ENCODE measurements at regions not wholly inside any gene's neighbourhood (a gene's known extent, or its start where the extent isn't known, plus 50 kb on each side); places are given as distances from the start of the nearest gene placed in this dataset.

DNA sequence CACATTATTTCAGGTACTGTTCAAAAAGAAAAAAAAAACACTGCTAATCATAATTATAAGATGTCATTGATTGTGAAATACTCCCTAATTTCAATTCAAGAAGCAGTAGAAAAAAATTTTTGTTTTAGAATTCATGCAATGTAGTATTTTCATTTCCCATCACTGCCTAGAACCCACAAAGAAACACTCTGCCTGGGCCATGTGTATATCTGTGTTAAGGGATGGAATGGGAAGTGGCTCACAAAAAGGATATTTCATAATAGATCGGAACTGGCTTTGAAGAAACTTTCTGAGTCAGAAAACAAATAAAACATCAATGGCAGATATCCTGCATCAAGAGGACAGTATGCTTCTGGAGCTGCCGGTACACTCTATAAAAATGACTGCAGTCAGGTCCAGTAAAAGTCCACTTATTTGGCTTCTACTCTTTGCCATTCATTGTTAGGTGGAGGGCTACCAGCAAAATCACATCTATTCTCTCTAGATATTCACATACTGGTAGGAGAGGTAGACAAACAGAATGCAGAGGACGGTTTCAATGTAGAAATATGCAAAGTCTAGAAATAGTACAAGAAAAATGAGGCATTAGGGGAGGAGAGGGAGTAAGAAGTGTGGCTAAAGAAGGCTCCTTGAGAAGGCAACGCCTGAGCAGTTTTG, 135.0 kb upstream of the TNFAIP3 start:
- Histone ChIP-seq H3K4me3 (replicated peaks in 1 of 4; ENCODE audit: control extremely low read depth in 1 of 4, insufficient read depth in 1 of 4, low read depth in 3 of 4, low read length in 4 of 4) (no peak overlapping the region), H3K79me2 (ENCODE audit: control insufficient read depth, insufficient read depth, low read length) (no peaks in the 10 kb centered on the region), H4K20me1 (ENCODE audit: control insufficient read depth, extremely low read depth, insufficient read depth, low read length) (no peaks in the 10 kb centered on the region), H3K9ac (ENCODE audit: insufficient read depth, low read length) (no peak overlapping the region), H3K27me3 (ENCODE audit: control insufficient read depth, insufficient read depth, low read length) (no peaks in the 10 kb centered on the region), H2AFZ (ENCODE audit: low read length) (no peak overlapping the region), H3K4me2 (ENCODE audit: extremely low read depth, insufficient read depth, low read length) (no peak overlapping the region), H3K4me1 (ENCODE audit: control insufficient read depth, extremely low read depth, insufficient read depth, low read length) (peaks cover 19% of the 10 kb centered on the region), H3K27ac (ENCODE audit: insufficient read depth, low read length) (no peak overlapping the region), H3K36me3 (ENCODE audit: control insufficient read depth, insufficient read depth, low read length) (no peaks in the 10 kb centered on the region), H3K9me3 (ENCODE audit: control insufficient read depth, insufficient read depth, low read depth, low read length) (no peaks in the 10 kb centered on the region)
- peak; percentile 37 to 76 for DNase-seq (ENCODE audit: low read depth in 2 of 2)
- TF ChIP-seq EZH2 (IDR thresholded peaks at IDR 0.05; ENCODE audit: low read length, missing control alignments) (no peak), CTCF (conservative IDR thresholded peaks at IDR 0.05 in 1 of 2, IDR thresholded peaks at IDR 0.05 in 1 of 2; ENCODE audit: low read depth in 1 of 2, low read length in 2 of 2) (no peak)

DNA sequence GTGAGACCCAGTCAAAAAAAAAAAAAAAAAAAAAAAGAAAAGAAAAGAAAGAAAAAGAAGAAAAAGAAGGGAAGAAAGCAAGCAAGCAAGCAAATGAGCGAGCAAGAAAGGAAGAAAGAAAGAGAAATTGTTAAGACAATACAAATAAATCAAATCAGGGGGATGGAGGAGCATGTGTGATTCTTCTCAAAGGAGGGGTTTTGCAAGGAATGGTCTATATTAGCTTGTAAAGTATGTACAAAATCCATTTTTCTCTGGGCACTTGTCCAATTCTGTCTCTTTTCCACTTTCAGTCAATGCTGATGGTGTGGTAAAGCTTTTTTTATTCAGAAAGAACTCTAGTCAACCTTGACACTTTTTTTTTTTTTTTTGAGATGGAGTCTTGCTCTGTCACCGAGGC, 133.7 kb upstream of the TNFAIP3 start:
- no peaks in the 10 kb centered on the region for H3K9me3 ChIP-seq (ENCODE audit: control insufficient read depth, insufficient read depth, low read depth, low read length)
- H3K4me2 ChIP-seq (ENCODE audit: extremely low read depth, insufficient read depth, low read length): no peak overlapping the region
- no peak overlapping the region for H3K27ac ChIP-seq (ENCODE audit: insufficient read depth, low read length)
- H3K4me3 ChIP-seq (replicated peaks in 1 of 4; ENCODE audit: control extremely low read depth in 1 of 4, insufficient read depth in 1 of 4, low read depth in 3 of 4, low read length in 4 of 4): no peak overlapping the region
- DNase-seq (ENCODE audit: low read depth in 2 of 2): no peak
- peaks cover 18% of the 10 kb centered on the region for H3K4me1 ChIP-seq (ENCODE audit: control insufficient read depth, extremely low read depth, insufficient read depth, low read length)
- no peaks in the 10 kb centered on the region for H4K20me1 ChIP-seq (ENCODE audit: control insufficient read depth, extremely low read depth, insufficient read depth, low read length)
- no peaks in the 10 kb centered on the region for H3K27me3 ChIP-seq (ENCODE audit: control insufficient read depth, insufficient read depth, low read length)
- H2AFZ ChIP-seq (ENCODE audit: low read length): no peak overlapping the region
- TF ChIP-seq EZH2 (IDR thresholded peaks at IDR 0.05; ENCODE audit: low read length, missing control alignments) (no peak), CTCF (conservative IDR thresholded peaks at IDR 0.05 in 1 of 2, IDR thresholded peaks at IDR 0.05 in 1 of 2; ENCODE audit: low read depth in 1 of 2, low read length in 2 of 2) (no peak)
- no peak overlapping the region for H3K9ac ChIP-seq (ENCODE audit: insufficient read depth, low read length)
- no peaks in the 10 kb centered on the region for H3K36me3 ChIP-seq (ENCODE audit: control insufficient read depth, insufficient read depth, low read length)
- H3K79me2 ChIP-seq (ENCODE audit: control insufficient read depth, insufficient read depth, low read length): no peaks in the 10 kb centered on the region

GRCh38 chr6:137734005-137734874, 132.8 kb upstream of the TNFAIP3 start:
- Histone ChIP-seq H3K4me1 (ENCODE audit: control insufficient read depth, extremely low read depth, insufficient read depth, low read length) (peaks cover 10% of the 10 kb centered on the region), H3K79me2 (ENCODE audit: control insufficient read depth, insufficient read depth, low read length) (no peaks in the 10 kb centered on the region), H3K9ac (ENCODE audit: insufficient read depth, low read length) (no peak overlapping the region), H3K4me2 (ENCODE audit: extremely low read depth, insufficient read depth, low read length) (no peak overlapping the region), H3K27me3 (ENCODE audit: control insufficient read depth, insufficient read depth, low read length) (no peaks in the 10 kb centered on the region), H3K4me3 (replicated peaks in 1 of 4; ENCODE audit: control extremely low read depth in 1 of 4, insufficient read depth in 1 of 4, low read depth in 3 of 4, low read length in 4 of 4) (no peak overlapping the region), H3K27ac (ENCODE audit: insufficient read depth, low read length) (no peak overlapping the region), H3K36me3 (ENCODE audit: control insufficient read depth, insufficient read depth, low read length) (no peaks in the 10 kb centered on the region), H2AFZ (ENCODE audit: low read length) (no peak overlapping the region), H3K9me3 (ENCODE audit: control insufficient read depth, insufficient read depth, low read depth, low read length) (no peaks in the 10 kb centered on the region), H4K20me1 (ENCODE audit: control insufficient read depth, extremely low read depth, insufficient read depth, low read length) (no peaks in the 10 kb centered on the region)
- TF ChIP-seq EZH2 (IDR thresholded peaks at IDR 0.05; ENCODE audit: low read length, missing control alignments) (no peak), CTCF (conservative IDR thresholded peaks at IDR 0.05 in 1 of 2, IDR thresholded peaks at IDR 0.05 in 1 of 2; ENCODE audit: low read depth in 1 of 2, low read length in 2 of 2) (no peak)
- no peak for DNase-seq (ENCODE audit: low read depth in 2 of 2)
